Hepatocyte (in vitro differentiated cells): ENCODE measurements at regions not wholly inside any gene's neighbourhood (a gene's known extent, or its start where the extent isn't known, plus 50 kb on each side); places are given as distances from the start of the nearest gene placed in this dataset.
"Not testable (repeated sequence)": the region's sequence is repeated elsewhere in the genome, so short reads cannot be mapped to it uniquely, and the experiment has no call there.

ENCODE experiments used
- DNase-seq: peaks from one replicate; pipeline ENCODE4 v3.0.0-alpha.2; 2016; ENCODE audit warnings: low spot score
- H2AFZ ChIP-seq: fragments of 200-600 bp; sonication (generic); 2 replicates; pipeline ENCODE4 v1.6.0; 2016; ENCODE audit warnings: antibody characterized with exemption, mild to moderate bottlenecking
- H3K27ac ChIP-seq: fragments of 200-600 bp; sonication (generic); 2 replicates; pipeline ENCODE4 v1.5.1; 2016; ENCODE audit warnings: mild to moderate bottlenecking
- H3K27me3 ChIP-seq: fragments of 200-600 bp; sonication (generic); 2 replicates; pipeline ENCODE4 v1.6.1; 2016
- H3K36me3 ChIP-seq: fragments of 200-600 bp; sonication (generic); replicated peaks from 2 replicates; pipeline ENCODE4 v1.5.1; 2016; ENCODE audit warnings: low read depth; ENCODE audit not compliant: insufficient read depth
- H3K4me1 ChIP-seq: fragments of 200-600 bp; sonication (generic); 2 replicates; pipeline ENCODE4 v1.5.1; 2016; ENCODE audit warnings: mild to moderate bottlenecking, moderate library complexity; ENCODE audit not compliant: insufficient read depth
- H3K4me2 ChIP-seq: fragments of 200-600 bp; sonication (generic); 2 replicates; pipeline ENCODE4 v1.6.0; 2016
- H3K4me3 ChIP-seq: fragments of 200-600 bp; sonication (generic); 2 replicates; pipeline ENCODE4 v1.5.1; 2016; ENCODE audit warnings: mild to moderate bottlenecking
- H3K79me2 ChIP-seq: fragments of 200-600 bp; sonication (generic); 2 replicates; pipeline ENCODE4 v1.6.0; 2017; ENCODE audit warnings: mild to moderate bottlenecking
- H3K9me2 ChIP-seq: fragments of 200-600 bp; sonication (generic); replicated peaks from 2 replicates; pipeline ENCODE4 v1.6.0; 2017; ENCODE audit warnings: mild to moderate bottlenecking; ENCODE audit not compliant: insufficient read depth
- H3K9me3 ChIP-seq: fragments of 200-600 bp; sonication (generic); 2 replicates; pipeline ENCODE4 v1.5.1; 2016; ENCODE audit warnings: low read depth, mild to moderate bottlenecking
- H4K20me1 ChIP-seq: fragments of 200-600 bp; sonication (generic); 2 replicates; pipeline ENCODE4 v1.6.0; 2016; ENCODE audit warnings: mild to moderate bottlenecking; ENCODE audit not compliant: insufficient read depth, poor library complexity, severe bottlenecking
- WGBS: methylation state at CpG from one replicate; pipeline ENCODE4 v1.1.6; 2016; ENCODE audit warnings: low lambda C conversion rate; ENCODE audit errors: missing lambda C conversion rate; 5-methylcytosine and 5-hydroxymethylcytosine counted together

GRCh38 chr7:76930416-76930815 lies 101.7 kb downstream of the SPDYE17 start:
- DNase-seq, H3K4me1 ChIP-seq, H3K27me3 ChIP-seq, H3K4me3 ChIP-seq, H3K9me2 ChIP-seq, H3K36me3 ChIP-seq, H2AFZ ChIP-seq, H3K27ac ChIP-seq, H4K20me1 ChIP-seq, H3K9me3 ChIP-seq, H3K79me2 ChIP-seq, H3K4me2 ChIP-seq: not testable (repeated sequence)
- 94% methylated on average over 5 of the region's 5 CpGs for WGBS

- not testable (repeated sequence) for DNase-seq, H3K27me3 ChIP-seq, H2AFZ ChIP-seq, H3K4me1 ChIP-seq, H3K4me2 ChIP-seq, H4K20me1 ChIP-seq, H3K79me2 ChIP-seq, H3K9me2 ChIP-seq, H3K9me3 ChIP-seq, H3K36me3 ChIP-seq, H3K4me3 ChIP-seq, H3K27ac ChIP-seq
- WGBS: 72% methylated on average over 4 of the region's 4 CpGs
Measured at GRCh38 chr7:76928751-76929150, 103.4 kb downstream of the SPDYE17 start.

- H3K36me3 ChIP-seq, H3K79me2 ChIP-seq, H3K9me3 ChIP-seq, DNase-seq, H3K4me2 ChIP-seq, H3K9me2 ChIP-seq, H4K20me1 ChIP-seq, H2AFZ ChIP-seq, H3K4me1 ChIP-seq, H3K4me3 ChIP-seq, H3K27me3 ChIP-seq, H3K27ac ChIP-seq: not testable (repeated sequence)
- 87% methylated on average over 3 of the region's 3 CpGs for WGBS
Measured at GRCh38 chr7:76927741-76928393, 104.3 kb downstream of the SPDYE17 start.

GRCh38 chr7:76926416-76926815 lies 105.7 kb downstream of the SPDYE17 start:
- not testable (repeated sequence) for H3K4me3 ChIP-seq, H3K9me3 ChIP-seq, DNase-seq, H3K27me3 ChIP-seq, H3K4me2 ChIP-seq, H4K20me1 ChIP-seq, H3K27ac ChIP-seq, H3K79me2 ChIP-seq, H3K9me2 ChIP-seq, H3K4me1 ChIP-seq, H3K36me3 ChIP-seq, H2AFZ ChIP-seq

- H3K9me3 ChIP-seq, H4K20me1 ChIP-seq, H3K36me3 ChIP-seq, H3K9me2 ChIP-seq, H3K4me1 ChIP-seq, DNase-seq, H3K4me3 ChIP-seq, H2AFZ ChIP-seq, H3K79me2 ChIP-seq, H3K27me3 ChIP-seq, H3K4me2 ChIP-seq, H3K27ac ChIP-seq: not testable (repeated sequence)
- 89% methylated on average over 4 of the region's 4 CpGs for WGBS
Measured at GRCh38 chr7:76924756-76925155, 107.4 kb downstream of the SPDYE17 start.

GRCh38 chr7:76918619-76919018 lies 113.5 kb downstream of the SPDYE17 start:
- not testable (repeated sequence) for H3K36me3 ChIP-seq, H3K9me2 ChIP-seq, H2AFZ ChIP-seq, H3K27me3 ChIP-seq, H3K4me3 ChIP-seq, H3K9me3 ChIP-seq, H3K79me2 ChIP-seq, H3K4me2 ChIP-seq, H3K27ac ChIP-seq, H4K20me1 ChIP-seq, DNase-seq, H3K4me1 ChIP-seq
- WGBS: 90% methylated on average over 2 of the region's 2 CpGs

GRCh38 chr7:76914361-76914760 lies 117.8 kb downstream of the SPDYE17 start:
- H2AFZ ChIP-seq, H3K79me2 ChIP-seq, H3K36me3 ChIP-seq, H3K27me3 ChIP-seq, DNase-seq, H3K9me3 ChIP-seq, H3K27ac ChIP-seq, H3K4me3 ChIP-seq, H3K9me2 ChIP-seq, H3K4me2 ChIP-seq, H4K20me1 ChIP-seq: not testable (repeated sequence)
- WGBS: 43% methylated on average over 1 of the region's 1 CpG
- peaks cover 10% of the 10 kb centered on the region for H3K4me1 ChIP-seq

- H3K4me3 ChIP-seq: not testable (repeated sequence)
Measured at GRCh38 chr7:76912011-76912814, 119.9 kb downstream of the SPDYE17 start.

GRCh38 chr7:76904688-76905087 lies 127.5 kb downstream of the SPDYE17 start:
- no CpG with 5 or more reads among the region's 1 CpG for WGBS
- H3K4me3 ChIP-seq, H2AFZ ChIP-seq, H4K20me1 ChIP-seq, H3K9me2 ChIP-seq, DNase-seq, H3K27me3 ChIP-seq, H3K9me3 ChIP-seq, H3K27ac ChIP-seq, H3K4me1 ChIP-seq, H3K79me2 ChIP-seq, H3K36me3 ChIP-seq, H3K4me2 ChIP-seq: not testable (repeated sequence)

More at GRCh38 chr7:76912011-76912814, 119.9 kb downstream of the SPDYE17 start:
- not testable (repeated sequence) for H3K79me2 ChIP-seq, H3K9me3 ChIP-seq, H3K27me3 ChIP-seq, H4K20me1 ChIP-seq, H3K36me3 ChIP-seq, DNase-seq, H3K9me2 ChIP-seq
- Histone ChIP-seq H3K27ac (peak overlapping the region; percentile 30), H2AFZ (peak overlapping the region; percentile 26), H3K4me2 (peak overlapping the region; percentile 71), H3K4me1 (peaks cover 10% of the 10 kb centered on the region)
- WGBS: 17% methylated on average over 4 of the region's 4 CpGs
